SK-N-SH (cell line): ENCODE measurements at regions not wholly inside any gene's neighbourhood (a gene's known extent, or its start where the extent isn't known, plus 50 kb on each side); places are given as distances from the start of the nearest gene placed in this dataset.

Experiments
- CTCF ChIA-PET: fragments of 300-600, 350-600 bp; formaldehyde crosslinking; extraction: SDS; loops from one replicate; lab custom pipeline; 2021; lab: Yijun Ruan, JAX
- POLR2A ChIA-PET: fragments of 350-600 bp; sonication (Branson Sonifier 250); formaldehyde crosslinking; extraction: SDS; loops from one replicate; lab custom pipeline; 2020; ENCODE audit warnings: antibody characterized with exemption, inconsistent platforms; lab: Yijun Ruan, JAX
- DNase-seq: peaks from one replicate; pipeline ENCODE4 v3.0.0; 2012
- H2AFZ ChIP-seq: fragments of 200-600 bp; sonication (generic); 2 replicates; pipeline ENCODE4 v1.8.1; 2016; ENCODE audit warnings: antibody characterized with exemption, mild to moderate bottlenecking, low read depth
- H3F3A ChIP-seq: fragments of 200-600 bp; sonication (generic); replicated peaks from 2 replicates; pipeline ENCODE3; 2016; ENCODE audit warnings: antibody characterized with exemption, mild to moderate bottlenecking; ENCODE audit not compliant: insufficient read depth
- H3K27ac ChIP-seq, 2 experiments: fragments of 200-500 bp in 1 of 2; fragments of 200-600 bp in 1 of 2; sonication (Bioruptor generic) in 1 of 2; sonication (generic), shearing (Covaris generic) in 1 of 2; 2 replicates each; pipeline versions ENCODE4 v1.5.1 to v1.6.1; 2014 to 2016; ENCODE audit warnings: low read depth in 2 of 2, inconsistent platforms in 1 of 2, low read length in 1 of 2, mild to moderate bottlenecking in 1 of 2, mixed read lengths in 1 of 2
- H3K27me3 ChIP-seq: fragments of 200-600 bp; sonication (generic), shearing (Covaris generic); 2 replicates; pipeline ENCODE4 v1.6.1; 2016; ENCODE audit warnings: mixed run types; ENCODE audit not compliant: insufficient read depth
- H3K36me3 ChIP-seq, 2 experiments: fragments of 200-500 bp in 1 of 2; fragments of 200-600 bp in 1 of 2; sonication (Bioruptor generic) in 1 of 2; sonication (generic) in 1 of 2; replicated peaks in 1 of 2; 2 replicates each; pipeline versions ENCODE3 to v1.5.1; 2014 to 2016; ENCODE audit warnings: low read length in 1 of 2, mild to moderate bottlenecking in 1 of 2; ENCODE audit not compliant: insufficient read depth in 2 of 2, control insufficient read depth in 1 of 2
- H3K4me1 ChIP-seq, 2 experiments: fragments of 200-500 bp in 1 of 2; fragments of 200-600 bp in 1 of 2; sonication (Bioruptor generic) in 1 of 2; sonication (generic), shearing (Covaris generic) in 1 of 2; 2 replicates each; pipeline versions ENCODE4 v1.5.1 to v1.6.1; 2014 to 2016; ENCODE audit warnings: low read depth in 1 of 2, low read length in 1 of 2, mixed run types in 1 of 2; ENCODE audit not compliant: insufficient read depth in 2 of 2, control insufficient read depth in 1 of 2
- H3K4me2 ChIP-seq: fragments of 200-600 bp; sonication (generic), shearing (Covaris generic); 2 replicates; pipeline ENCODE4 v1.6.1; 2017; ENCODE audit warnings: mixed run types
- H3K4me3 ChIP-seq, 2 experiments: fragments of 200-500 bp in 1 of 2; fragments of 200-600 bp in 1 of 2; sonication (Bioruptor generic) in 1 of 2; sonication (generic), shearing (Covaris generic) in 1 of 2; 2 replicates each; pipeline versions ENCODE4 v1.5.1 to v1.8.1; 2014 to 2016; ENCODE audit warnings: low read depth in 2 of 2, inconsistent platforms in 1 of 2, low read length in 1 of 2, mild to moderate bottlenecking in 1 of 2, mixed read lengths in 1 of 2, moderate library complexity in 1 of 2
- H3K79me2 ChIP-seq: fragments of 200-600 bp; sonication (generic); 2 replicates; pipeline ENCODE4 v1.8.1; 2017; ENCODE audit warnings: mild to moderate bottlenecking; ENCODE audit not compliant: insufficient read depth
- H3K9ac ChIP-seq: fragments of 200-600 bp; sonication (generic); 2 replicates; pipeline ENCODE4 v1.6.1; 2017; ENCODE audit warnings: mixed run types
- H3K9me2 ChIP-seq: fragments of 200-600 bp; sonication (generic); 2 replicates; pipeline ENCODE4 v1.6.1; 2017; ENCODE audit warnings: mixed run types
- H3K9me3 ChIP-seq: fragments of 200-600 bp; sonication (generic); 2 replicates; pipeline ENCODE4 v1.6.1; 2017; ENCODE audit warnings: mixed run types, mild to moderate bottlenecking, moderate library complexity
- H4K20me1 ChIP-seq: fragments of 200-600 bp; sonication (generic); 2 replicates; pipeline ENCODE4 v1.6.1; 2017; ENCODE audit warnings: mild to moderate bottlenecking, mixed run types; ENCODE audit not compliant: insufficient read depth
- CHD2 ChIP-seq: fragments of 150-350 bp; IDR thresholded peaks from 2 replicates; pipeline ENCODE4 v1.6.1; 2018; ENCODE audit warnings: low read length; ENCODE audit not compliant: partially characterized antibody
- EP300 ChIP-seq, 2 experiments: IDR thresholded peaks; 2 replicates each; pipeline versions ENCODE4 v1.4.0 to v1.6.1; 2012; ENCODE audit warnings: borderline replicate concordance in 1 of 2, low read depth in 1 of 2, low read length in 1 of 2
- FOSL2 ChIP-seq: IDR thresholded peaks from 2 replicates; pipeline ENCODE4 v1.4.0; 2012; ENCODE audit warnings: low read depth, mild to moderate bottlenecking, moderate library complexity, borderline replicate concordance
- FOXJ3 ChIP-seq: sonication (generic); formaldehyde crosslinking; IDR thresholded peaks from 2 replicates; pipeline ENCODE4 v1.5.1; 2020; ENCODE audit warnings: mild to moderate bottlenecking, missing genetic modification reagents
- FOXM1 ChIP-seq: IDR thresholded peaks from 2 replicates; pipeline ENCODE4 v1.4.0; 2012; ENCODE audit warnings: low read depth, mild to moderate bottlenecking
- GABPA ChIP-seq: IDR thresholded peaks from 2 replicates; pipeline ENCODE4 v1.4.0; 2012; ENCODE audit warnings: low read depth, mild to moderate bottlenecking
- GATA2 ChIP-seq: sonication (generic); formaldehyde crosslinking; IDR thresholded peaks from 2 replicates; pipeline ENCODE4 v1.5.0; 2020; ENCODE audit warnings: mild to moderate bottlenecking, missing genetic modification reagents
- MXI1 ChIP-seq: IDR thresholded peaks from 2 replicates; pipeline ENCODE4 v1.6.1; 2012; ENCODE audit warnings: mild to moderate bottlenecking, low read depth, low read length, improper control_type of control experiment
- NFIC ChIP-seq: IDR thresholded peaks from 2 replicates; pipeline ENCODE4 v1.4.0; 2012; ENCODE audit warnings: borderline replicate concordance
- POLR2AphosphoS5 ChIP-seq: IDR thresholded peaks from 2 replicates; pipeline ENCODE4 v1.6.1; 2012; ENCODE audit warnings: low read depth, low read length
- RAD21 ChIP-seq: IDR thresholded peaks from 2 replicates; pipeline ENCODE4 v1.6.1; 2012; ENCODE audit warnings: mild to moderate bottlenecking, low read length
- RCOR1 ChIP-seq: fragments of 150-350 bp; IDR thresholded peaks from 2 replicates; pipeline ENCODE4 v1.6.1; 2017; ENCODE audit warnings: antibody characterized with exemption, low read length
- RXRA ChIP-seq: IDR thresholded peaks from 2 replicates; pipeline ENCODE4 v1.4.0; 2012; ENCODE audit warnings: low read depth, mild to moderate bottlenecking, borderline replicate concordance
- SIN3A ChIP-seq: IDR thresholded peaks from 2 replicates; pipeline ENCODE4 v1.6.1; 2012; ENCODE audit warnings: low read depth, mild to moderate bottlenecking, low read length, moderate library complexity, borderline replicate concordance
- SMC3 ChIP-seq: IDR thresholded peaks from 2 replicates; pipeline ENCODE4 v1.6.1; 2012; ENCODE audit warnings: low read depth, low read length, improper control_type of control experiment
- TAF1 ChIP-seq: IDR thresholded peaks from 2 replicates; pipeline ENCODE4 v1.6.1; 2012; ENCODE audit warnings: low read depth, mild to moderate bottlenecking, low read length, moderate library complexity, borderline replicate concordance
- TCF12 ChIP-seq: IDR thresholded peaks from 2 replicates; pipeline ENCODE4 v1.4.0; 2012
- TEAD4 ChIP-seq: IDR thresholded peaks from 2 replicates; pipeline ENCODE4 v1.4.0; 2012; ENCODE audit warnings: mild to moderate bottlenecking, borderline replicate concordance; ENCODE audit not compliant: insufficient read depth
- WGBS: methylation state at CpG from one replicate; pipeline ENCODE4 v1.1.6; 2017; ENCODE audit warnings: low lambda C conversion rate; 5-methylcytosine and 5-hydroxymethylcytosine counted together
- TF ChIP-seq, protein P1 (sequence below): IDR thresholded peaks from 2 replicates; pipeline ENCODE4; 2012
- TF ChIP-seq, protein P2 (sequence below): fragments of 150-350 bp; IDR thresholded peaks from 2 replicates; pipeline ENCODE4 v1.6.1; 2016; ENCODE audit warnings: mild to moderate bottlenecking, low read depth, low read length

DNA sequence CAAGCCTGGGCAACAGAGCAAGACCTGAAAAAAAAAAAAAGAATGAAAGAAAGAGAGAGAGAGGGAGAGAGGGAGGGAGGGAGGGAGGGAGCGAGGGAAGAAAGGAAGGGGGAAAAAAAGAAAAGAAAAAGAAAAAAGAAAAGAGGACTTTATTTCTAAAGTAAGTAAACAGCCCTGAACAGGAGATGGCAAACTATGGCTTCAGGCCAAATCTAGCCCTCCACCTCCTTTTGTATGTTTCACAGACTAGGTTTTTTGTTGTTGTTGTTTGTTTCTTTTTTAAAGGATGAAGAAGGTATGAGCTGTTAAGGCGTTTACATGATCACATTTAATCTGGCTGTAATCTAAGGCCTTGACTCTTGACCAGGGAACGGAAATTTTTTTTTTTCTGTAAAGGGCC lies 711.1 kb upstream of the NRSN1 start:
- Histone ChIP-seq H3K27ac (no peak overlapping the region; a peak in 1 of 4 replicates), H3K9me2 (no peaks in the 10 kb centered on the region), H3F3A (no peaks in the 10 kb centered on the region), H3K4me3 (no peak overlapping the region), H3K36me3 (no peaks in the 10 kb centered on the region), H3K4me1 (peaks cover 0 to 9% of the 10 kb centered on the region in 2 experiments; a peak in 3 of 4 replicates), H3K9ac (no peak overlapping the region), H3K4me2 (no peak overlapping the region), H3K27me3 (no peaks in the 10 kb centered on the region), H3K79me2 (no peaks in the 10 kb centered on the region), H3K9me3 (no peaks in the 10 kb centered on the region), H2AFZ (no peak overlapping the region), H4K20me1 (no peaks in the 10 kb centered on the region)
- 74% methylated on average over 3 of the region's 3 CpGs for WGBS
- ChIA-PET CTCF (interaction anchor here (1.1 kb wide), 1 partner anchor 235 kb away, joined by 3 read pairs; no protein-coding TSS in a partner anchor), POLR2A (no interaction called here)
- no peak for DNase-seq
- TF ChIP-seq SIN3A = no peak

DNA sequence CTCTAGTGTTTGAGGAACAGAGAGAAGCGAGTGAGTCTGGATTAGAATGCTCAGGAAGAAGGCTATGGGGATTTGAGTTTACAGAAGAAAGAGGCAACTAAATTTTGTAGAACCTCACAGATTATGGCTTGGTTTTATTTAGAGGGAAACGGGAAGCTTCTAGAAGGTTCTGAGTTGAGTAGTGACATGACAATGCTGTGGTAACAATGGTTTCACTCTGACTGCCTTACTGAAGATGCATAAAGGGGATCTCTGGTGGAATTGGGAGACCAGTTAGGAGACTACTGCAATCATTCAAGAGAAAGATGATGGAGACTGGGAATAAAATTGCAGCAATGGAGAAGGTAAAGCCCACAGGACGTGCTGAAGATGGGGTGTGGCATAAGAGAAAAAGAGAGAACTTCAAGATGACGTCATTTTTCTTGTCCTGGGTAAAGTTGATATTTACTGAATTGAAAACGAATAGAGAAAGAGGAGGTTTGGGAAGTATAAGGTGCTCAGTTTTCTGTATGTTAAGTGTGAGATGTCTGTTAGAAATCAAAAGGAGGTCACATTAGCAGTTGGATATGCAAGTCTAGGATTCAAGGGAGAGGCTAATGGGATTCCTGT lies 710.1 kb upstream of the NRSN1 start:
- H3K4me2 ChIP-seq = no peak overlapping the region
- H3K36me3 ChIP-seq = no peaks in the 10 kb centered on the region
- H3K27ac ChIP-seq = no peak overlapping the region; a peak in 1 of 4 replicates
- no peaks in the 10 kb centered on the region for H3K27me3 ChIP-seq
- H3K79me2 ChIP-seq = no peaks in the 10 kb centered on the region
- ChIA-PET POLR2A (no interaction called here), CTCF (no interaction called here)
- no peaks in the 10 kb centered on the region for H3F3A ChIP-seq
- TF ChIP-seq TAF1 = no peak
- no peak for TF ChIP-seq FOXM1
- TF ChIP-seq SIN3A = no peak
- no peak for TF ChIP-seq RXRA
- no peak for TF ChIP-seq CHD2
- TF ChIP-seq NFIC = no peak
- TF ChIP-seq FOSL2 = no peak
- no peak for TF ChIP-seq TCF12
- no peak for TF ChIP-seq RAD21
- no peak for TF ChIP-seq FOXJ3 (CRISPR knock-in tag)
- H3K4me3 ChIP-seq = no peak overlapping the region
- H3K9ac ChIP-seq = no peak overlapping the region
- H4K20me1 ChIP-seq = no peaks in the 10 kb centered on the region
- peaks cover 0 to 9% of the 10 kb centered on the region in 2 experiments; a peak in 3 of 4 replicates for H3K4me1 ChIP-seq
- H2AFZ ChIP-seq = no peak overlapping the region
- 77% methylated on average over 5 of the region's 5 CpGs for WGBS
- DNase-seq = no peak
- H3K9me2 ChIP-seq = no peaks in the 10 kb centered on the region
- no peaks in the 10 kb centered on the region for H3K9me3 ChIP-seq

DNA sequence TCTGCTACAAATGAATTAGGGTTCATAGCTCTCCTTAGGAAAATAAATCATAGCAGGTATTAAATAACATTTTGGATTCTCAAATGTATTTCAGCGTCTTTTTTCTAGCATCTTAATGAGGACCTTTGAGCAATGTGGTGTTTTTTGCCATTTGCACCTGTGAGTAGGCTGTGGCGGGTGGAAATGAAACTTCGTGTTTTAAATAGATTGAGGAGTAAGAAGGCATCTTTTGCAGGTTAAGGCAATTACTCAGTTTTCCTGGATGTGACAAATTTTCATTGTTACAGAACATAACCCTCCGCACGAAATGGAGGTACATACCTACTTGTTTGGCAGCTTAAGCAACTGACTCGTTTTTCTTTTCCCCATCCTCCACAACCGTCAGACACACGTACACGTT lies 708.9 kb upstream of the NRSN1 start:
- no peaks in the 10 kb centered on the region for H3K27me3 ChIP-seq
- no peaks in the 10 kb centered on the region for H3F3A ChIP-seq
- no peaks in the 10 kb centered on the region for H3K79me2 ChIP-seq
- H3K4me1 ChIP-seq = peaks cover 0 to 9% of the 10 kb centered on the region in 2 experiments; a peak in 3 of 4 replicates
- 87% methylated on average over 9 of the region's 9 CpGs for WGBS
- H3K36me3 ChIP-seq = no peaks in the 10 kb centered on the region
- no peak overlapping the region for H3K4me2 ChIP-seq
- CTCF ChIA-PET = interaction anchor here (0.6 to 0.8 kb wide), 2 partner anchors 19 to 921 kb away, joined by 3 read pairs; no protein-coding TSS in a partner anchor
- no peaks in the 10 kb centered on the region for H4K20me1 ChIP-seq
- H3K27ac ChIP-seq = no peak overlapping the region
- no peaks in the 10 kb centered on the region for H3K9me3 ChIP-seq
- POLR2A ChIA-PET = no interaction called here
- no peak for DNase-seq
- H3K4me3 ChIP-seq = no peak overlapping the region; a peak in 1 of 4 replicates
- H2AFZ ChIP-seq = no peak overlapping the region
- no peaks in the 10 kb centered on the region for H3K9me2 ChIP-seq
- no peak overlapping the region for H3K9ac ChIP-seq
- TF ChIP-seq RCOR1 (no peak), GABPA (no peak), TCF12 (no peak), MXI1 (no peak), POLR2AphosphoS5 (no peak), FOXM1 (no peak), FOSL2 (no peak), SIN3A (no peak), GATA2 (no peak), EP300 (IDR thresholded peaks at IDR 0.05; ENCODE audit: borderline replicate concordance in 1 of 2, low read depth in 1 of 2, low read length in 1 of 2) (no peak), SMC3 (no peak), TEAD4 (no peak), RXRA (no peak), FOXJ3 (CRISPR knock-in tag) (no peak), RAD21 (no peak)
- TF ChIP-seq, protein P1, sequence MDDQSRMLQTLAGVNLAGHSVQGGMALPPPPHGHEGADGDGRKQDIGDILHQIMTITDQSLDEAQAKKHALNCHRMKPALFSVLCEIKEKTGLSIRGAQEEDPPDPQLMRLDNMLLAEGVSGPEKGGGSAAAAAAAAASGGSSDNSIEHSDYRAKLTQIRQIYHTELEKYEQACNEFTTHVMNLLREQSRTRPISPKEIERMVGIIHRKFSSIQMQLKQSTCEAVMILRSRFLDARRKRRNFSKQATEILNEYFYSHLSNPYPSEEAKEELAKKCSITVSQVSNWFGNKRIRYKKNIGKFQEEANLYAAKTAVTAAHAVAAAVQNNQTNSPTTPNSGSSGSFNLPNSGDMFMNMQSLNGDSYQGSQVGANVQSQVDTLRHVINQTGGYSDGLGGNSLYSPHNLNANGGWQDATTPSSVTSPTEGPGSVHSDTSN = no peak
- TF ChIP-seq, protein P2, sequence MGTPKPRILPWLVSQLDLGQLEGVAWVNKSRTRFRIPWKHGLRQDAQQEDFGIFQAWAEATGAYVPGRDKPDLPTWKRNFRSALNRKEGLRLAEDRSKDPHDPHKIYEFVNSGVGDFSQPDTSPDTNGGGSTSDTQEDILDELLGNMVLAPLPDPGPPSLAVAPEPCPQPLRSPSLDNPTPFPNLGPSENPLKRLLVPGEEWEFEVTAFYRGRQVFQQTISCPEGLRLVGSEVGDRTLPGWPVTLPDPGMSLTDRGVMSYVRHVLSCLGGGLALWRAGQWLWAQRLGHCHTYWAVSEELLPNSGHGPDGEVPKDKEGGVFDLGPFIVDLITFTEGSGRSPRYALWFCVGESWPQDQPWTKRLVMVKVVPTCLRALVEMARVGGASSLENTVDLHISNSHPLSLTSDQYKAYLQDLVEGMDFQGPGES = no peak
